ENCODE measurements at regions not wholly inside any gene's neighbourhood (a gene's known extent, or its start where the extent isn't known, plus 50 kb on each side); places are given as distances from the start of the nearest gene placed in this dataset.
"Not testable (repeated sequence)": the region's sequence is repeated elsewhere in the genome, so short reads cannot be mapped to it uniquely, and the experiment has no call there.

DNA sequence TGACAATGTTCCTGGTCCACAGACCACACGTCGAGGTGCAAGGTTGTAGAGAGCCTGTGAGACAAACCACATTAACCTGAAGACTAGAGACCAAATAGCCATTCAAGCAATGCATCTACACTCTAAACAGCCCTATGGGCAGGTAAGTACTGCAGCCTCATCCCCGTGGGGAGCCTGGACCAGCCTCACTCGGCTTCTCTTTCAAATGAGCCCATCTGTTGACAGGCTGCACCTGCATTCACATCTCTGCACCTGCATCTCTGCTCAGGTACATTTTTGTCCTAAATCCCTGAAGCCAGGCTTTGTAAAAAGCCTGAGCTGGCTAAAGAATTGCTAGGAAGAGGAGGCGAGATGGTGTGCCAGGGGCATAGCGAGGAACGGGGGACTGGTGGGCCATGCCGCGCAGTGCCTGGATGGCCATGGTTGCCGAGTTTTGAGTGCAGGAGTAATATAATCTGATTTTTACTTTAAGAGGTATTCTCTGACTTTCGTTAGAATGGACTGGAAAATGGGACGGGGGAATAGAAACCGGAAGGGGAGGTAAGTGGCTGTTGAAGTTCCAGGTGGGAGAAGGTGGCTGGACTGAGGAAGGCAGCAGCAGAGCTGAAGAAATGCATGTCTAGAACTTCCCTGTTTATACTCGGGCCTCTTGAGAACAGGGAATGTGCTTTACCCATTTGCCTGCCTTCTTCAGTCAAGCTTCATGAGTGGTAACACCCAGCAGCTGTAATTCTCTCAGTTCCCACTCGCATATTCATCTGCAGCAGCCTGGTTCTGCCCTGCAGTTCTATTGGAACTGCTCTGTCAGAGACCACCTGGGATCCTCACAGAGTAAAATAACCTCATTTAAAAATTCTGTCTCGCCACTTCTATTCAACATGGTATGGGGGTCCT is 226.4 kb downstream of the OPA1 start:
- no peaks in the 10 kb centered on the region for H3K36me3 ChIP-seq (replicated peaks in 1 of 2; ENCODE audit: insufficient read depth in 1 of 2, low read depth in 2 of 2)
- TF ChIP-seq POLR2A (IDR thresholded peaks at IDR 0.05): no peak
- TF ChIP-seq, protein P1, sequence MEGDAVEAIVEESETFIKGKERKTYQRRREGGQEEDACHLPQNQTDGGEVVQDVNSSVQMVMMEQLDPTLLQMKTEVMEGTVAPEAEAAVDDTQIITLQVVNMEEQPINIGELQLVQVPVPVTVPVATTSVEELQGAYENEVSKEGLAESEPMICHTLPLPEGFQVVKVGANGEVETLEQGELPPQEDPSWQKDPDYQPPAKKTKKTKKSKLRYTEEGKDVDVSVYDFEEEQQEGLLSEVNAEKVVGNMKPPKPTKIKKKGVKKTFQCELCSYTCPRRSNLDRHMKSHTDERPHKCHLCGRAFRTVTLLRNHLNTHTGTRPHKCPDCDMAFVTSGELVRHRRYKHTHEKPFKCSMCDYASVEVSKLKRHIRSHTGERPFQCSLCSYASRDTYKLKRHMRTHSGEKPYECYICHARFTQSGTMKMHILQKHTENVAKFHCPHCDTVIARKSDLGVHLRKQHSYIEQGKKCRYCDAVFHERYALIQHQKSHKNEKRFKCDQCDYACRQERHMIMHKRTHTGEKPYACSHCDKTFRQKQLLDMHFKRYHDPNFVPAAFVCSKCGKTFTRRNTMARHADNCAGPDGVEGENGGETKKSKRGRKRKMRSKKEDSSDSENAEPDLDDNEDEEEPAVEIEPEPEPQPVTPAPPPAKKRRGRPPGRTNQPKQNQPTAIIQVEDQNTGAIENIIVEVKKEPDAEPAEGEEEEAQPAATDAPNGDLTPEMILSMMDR (IDR thresholded peaks at IDR 0.05): no peak
- intact Hi-C loops (cut with DNase I): no loop called here
- H3K27me3 ChIP-seq: no peaks in the 10 kb centered on the region
- DNase-seq (no peak), ATAC-seq (no peak)
- 93 to 94% methylated on average over 16 of the region's 16 CpGs for WGBS, 2 donors
- peaks cover 35% of the 10 kb centered on the region for H3K4me1 ChIP-seq
- H3K9me3 ChIP-seq: no peaks in the 10 kb centered on the region
- no peak overlapping the region for H3K4me3 ChIP-seq
- H3K27ac ChIP-seq: no peak overlapping the region

DNA sequence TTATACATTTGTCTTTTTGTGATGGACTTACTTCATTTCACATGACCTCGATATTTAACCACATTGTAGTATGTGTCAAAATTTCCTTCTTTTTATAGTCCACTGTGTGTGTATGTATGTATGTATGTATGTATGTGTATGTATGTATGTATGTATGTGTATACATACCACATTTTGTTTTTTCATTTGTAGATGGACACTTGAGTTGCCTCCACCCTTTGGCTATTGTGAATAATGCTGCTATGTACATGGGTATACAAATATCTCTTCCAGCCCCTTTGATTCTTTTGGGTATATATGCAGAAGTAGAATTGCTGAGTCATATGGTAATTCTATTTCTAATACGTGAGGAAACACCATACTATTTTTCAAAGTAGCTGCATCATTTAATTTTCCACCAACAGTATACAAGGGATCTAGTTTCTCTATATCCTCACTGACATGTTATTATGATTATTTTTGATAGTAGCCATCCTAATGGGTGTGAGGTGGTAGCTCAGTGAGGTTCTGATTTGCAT is 228.2 kb downstream of the OPA1 start:
- Histone ChIP-seq H3K27ac (no peak overlapping the region), H3K36me3 (replicated peaks in 1 of 2; ENCODE audit: insufficient read depth in 1 of 2, low read depth in 2 of 2) (no peaks in the 10 kb centered on the region), H3K4me1 (peaks cover 22% of the 10 kb centered on the region), H3K27me3 (no peaks in the 10 kb centered on the region), H3K9me3 (no peaks in the 10 kb centered on the region), H3K4me3 (no peak overlapping the region)
- WGBS, 2 donors: 65 to 81% methylated on average over 2 of the region's 2 CpGs
- ATAC-seq: no peak
- TF ChIP-seq POLR2A (IDR thresholded peaks at IDR 0.05): no peak
- TF ChIP-seq, protein P1 (IDR thresholded peaks at IDR 0.05): no peak
- no peak for DNase-seq
- intact Hi-C loops (cut with DNase I): no loop called here

DNA sequence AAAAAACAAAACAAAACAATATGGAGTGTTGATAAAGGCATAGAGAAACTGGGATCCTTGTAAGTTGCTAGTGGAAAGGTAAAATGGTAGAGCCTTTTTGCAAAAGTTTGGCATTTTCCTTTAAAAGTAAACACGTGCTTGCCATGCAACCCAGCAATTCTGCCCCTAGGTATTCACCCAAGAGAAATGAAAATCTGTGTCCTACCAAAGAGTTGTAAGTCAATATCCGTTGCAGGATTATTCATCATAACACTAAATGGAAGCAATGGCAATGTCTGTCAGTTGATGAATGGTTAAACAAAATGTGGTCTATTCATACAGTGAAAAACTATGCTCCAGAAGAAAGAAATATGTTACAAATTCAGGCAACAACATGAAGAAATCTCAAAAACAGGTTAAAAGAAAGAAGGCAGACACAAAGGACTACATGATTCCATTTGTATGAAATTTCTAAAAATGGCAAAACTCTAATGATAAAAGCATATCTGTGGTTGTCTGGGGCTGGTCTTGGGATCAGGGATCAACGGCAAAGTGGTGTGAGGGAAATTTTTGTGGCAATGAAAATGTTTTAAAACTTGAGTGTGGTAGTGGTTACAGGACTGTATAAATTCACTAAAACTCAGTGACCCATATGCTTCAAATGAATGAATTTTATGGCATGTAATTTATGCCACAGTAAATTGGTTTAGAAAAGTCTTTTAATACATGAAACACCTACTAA is 229.6 kb downstream of the OPA1 start:
- no peak overlapping the region for H3K27ac ChIP-seq
- H3K4me3 ChIP-seq: no peak overlapping the region
- no peaks in the 10 kb centered on the region for H3K27me3 ChIP-seq
- H3K36me3 ChIP-seq (replicated peaks in 1 of 2; ENCODE audit: insufficient read depth in 1 of 2, low read depth in 2 of 2): no peaks in the 10 kb centered on the region
- no peak for ATAC-seq
- TF ChIP-seq, protein P1 (IDR thresholded peaks at IDR 0.05): no peak
- no peak for TF ChIP-seq POLR2A (IDR thresholded peaks at IDR 0.05)
- 84 to 85% methylated on average over 3 of the region's 3 CpGs for WGBS, 2 donors
- H3K4me1 ChIP-seq: peaks cover 20% of the 10 kb centered on the region
- no peak for DNase-seq
- intact Hi-C loops (cut with DNase I): no loop called here
- no peaks in the 10 kb centered on the region for H3K9me3 ChIP-seq

DNA sequence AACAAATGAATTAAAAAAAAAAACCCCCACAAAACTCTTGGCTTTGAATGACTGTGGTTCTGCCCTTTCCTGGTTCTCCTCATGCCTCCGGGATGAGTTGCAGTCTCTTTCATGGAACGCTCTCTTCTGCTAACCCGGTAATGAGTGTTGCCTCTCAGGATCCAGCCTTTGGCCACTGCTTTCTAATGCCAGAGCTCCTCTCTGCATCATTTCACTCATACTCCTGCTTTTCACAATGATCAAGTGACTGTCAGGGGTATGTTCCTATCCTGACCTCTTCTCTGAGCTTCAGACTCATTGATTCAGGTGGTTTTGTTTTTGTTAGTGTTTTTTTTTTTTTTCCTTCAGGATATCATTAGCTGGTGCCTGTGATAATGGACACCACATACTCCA is 230.2 kb downstream of the OPA1 start:
- DNase-seq; H3K27ac ChIP-seq; H3K9me3 ChIP-seq; H3K4me3 ChIP-seq; H3K27me3 ChIP-seq; H3K36me3 ChIP-seq (replicated peaks in 1 of 2; ENCODE audit: insufficient read depth in 1 of 2, low read depth in 2 of 2); ATAC-seq; intact Hi-C loops (cut with DNase I): not testable (repeated sequence)
- peaks cover 20% of the 10 kb centered on the region for H3K4me1 ChIP-seq
- 85 to 92% methylated on average over 3 of the region's 3 CpGs for WGBS, 2 donors

DNA sequence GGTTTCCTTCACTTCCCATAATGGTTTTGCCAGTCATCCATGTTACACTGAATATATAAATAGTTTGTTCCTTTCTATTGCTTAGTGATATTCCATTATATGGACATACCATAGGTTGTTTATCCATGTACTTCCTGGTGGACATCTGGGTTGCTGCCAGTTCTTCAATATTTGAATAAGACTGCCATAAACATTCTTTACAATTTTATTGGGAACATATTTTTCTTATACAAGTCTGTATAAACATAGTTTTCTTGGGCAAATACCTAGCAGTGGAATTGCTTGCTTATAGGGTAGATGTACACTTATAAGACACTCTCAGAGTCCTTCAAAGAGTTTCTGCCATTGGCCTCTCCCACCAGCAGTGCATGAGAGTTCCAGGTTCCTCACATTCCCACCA is 231.4 kb downstream of the OPA1 start:
- ATAC-seq (no peak), DNase-seq (no peak)
- Histone ChIP-seq H3K4me1 (peaks cover 31% of the 10 kb centered on the region), H3K9me3 (no peaks in the 10 kb centered on the region), H3K4me3 (no peak overlapping the region), H3K27ac (no peak overlapping the region), H3K36me3 (replicated peaks in 1 of 2; ENCODE audit: insufficient read depth in 1 of 2, low read depth in 2 of 2) (no peaks in the 10 kb centered on the region), H3K27me3 (no peaks in the 10 kb centered on the region)
- intact Hi-C loops (cut with DNase I): no loop called here
- TF ChIP-seq, protein P1 (IDR thresholded peaks at IDR 0.05): no peak
- no peak for TF ChIP-seq POLR2A (IDR thresholded peaks at IDR 0.05)
